NCI-H1436 treated with DMSO at 0.1 percent for 48 hours (cell line): ENCODE measurements at regions not wholly inside any gene's neighbourhood (a gene's known extent, or its start where the extent isn't known, plus 50 kb on each side); places are given as distances from the start of the nearest gene placed in this dataset.

Experiments
- DNase-seq: peaks from one replicate; lab custom pipeline; 2025; lab: John Stamatoyannopoulos, UW

- no peak for DNase-seq
Observed at GRCh38 chr13:50714891-50715290, 128.6 kb downstream of the DLEU7 start.

DNA sequence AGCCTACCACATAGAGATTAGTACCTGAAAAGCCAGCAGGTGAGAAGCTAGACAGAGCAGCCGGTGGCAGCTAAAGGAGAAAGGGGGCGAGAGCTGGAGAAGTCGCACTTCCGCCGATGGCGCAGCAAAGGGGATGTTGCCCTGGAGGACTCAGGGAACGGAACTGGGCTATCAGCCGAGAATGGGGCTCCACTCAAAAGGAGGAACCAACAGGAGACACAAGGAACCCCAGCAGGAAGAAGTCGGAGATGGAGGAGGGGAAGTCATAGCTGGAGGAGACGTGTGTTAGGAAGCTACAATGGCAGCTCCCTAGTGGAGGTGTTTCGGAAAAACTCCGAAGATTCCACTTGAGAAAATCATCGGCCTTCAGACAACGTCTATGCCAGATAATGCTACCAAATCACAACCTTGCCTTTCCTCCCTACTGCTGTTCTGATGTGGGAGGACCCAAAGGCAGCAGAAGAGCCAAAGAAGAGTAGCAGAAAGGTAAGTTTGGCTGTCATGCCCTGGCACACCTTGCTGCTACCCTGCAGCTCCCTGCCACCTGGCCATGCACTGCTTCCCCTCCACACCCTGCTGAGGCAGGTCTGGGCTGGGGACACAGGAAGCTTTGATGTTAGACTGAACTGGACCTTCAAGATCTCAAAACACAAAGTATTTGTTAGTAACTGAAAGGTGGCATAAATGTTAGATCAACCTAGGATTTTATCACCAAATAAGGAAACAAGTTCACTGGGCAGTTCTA lies 127.9 kb downstream of the DLEU7 start:
- DNase-seq, result no peak

DNA sequence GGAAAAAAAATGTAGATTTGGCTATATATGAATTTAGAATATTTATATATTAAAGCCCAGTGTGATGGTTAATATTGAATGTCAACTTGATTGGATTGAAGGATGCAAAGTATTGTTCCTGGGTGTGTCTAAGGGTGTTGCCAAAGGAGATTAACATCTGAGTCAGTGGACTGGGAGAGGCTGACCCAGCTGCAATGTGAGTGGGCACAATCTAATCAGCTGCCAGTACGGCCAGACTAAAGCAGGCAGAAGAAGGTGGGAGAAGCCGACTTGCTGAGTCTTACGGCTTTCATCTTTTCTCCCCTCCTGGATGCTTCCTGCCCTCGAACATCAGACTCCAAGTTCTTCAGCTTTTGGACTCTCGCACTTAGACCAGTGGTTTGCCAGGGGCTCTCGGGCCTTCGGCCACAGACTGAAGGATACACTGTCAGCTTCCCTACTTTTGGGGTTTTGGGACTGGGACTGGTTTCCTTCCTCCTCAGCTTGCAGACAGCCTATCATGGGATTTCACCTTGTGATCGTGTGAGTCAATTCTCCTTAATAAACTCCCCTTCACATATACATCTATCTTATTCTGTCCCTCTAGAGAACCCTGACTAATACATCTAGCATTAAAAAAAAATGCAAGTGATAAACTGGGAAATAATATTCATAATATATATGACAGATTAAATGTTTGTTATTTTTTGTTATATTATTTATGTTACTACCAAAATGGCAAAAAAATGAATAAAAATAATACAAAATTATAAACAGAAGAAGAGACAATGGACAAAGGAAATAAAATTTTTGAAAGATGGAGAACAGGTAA lies 122.4 kb downstream of the DLEU7 start:
- no peak for DNase-seq

DNA sequence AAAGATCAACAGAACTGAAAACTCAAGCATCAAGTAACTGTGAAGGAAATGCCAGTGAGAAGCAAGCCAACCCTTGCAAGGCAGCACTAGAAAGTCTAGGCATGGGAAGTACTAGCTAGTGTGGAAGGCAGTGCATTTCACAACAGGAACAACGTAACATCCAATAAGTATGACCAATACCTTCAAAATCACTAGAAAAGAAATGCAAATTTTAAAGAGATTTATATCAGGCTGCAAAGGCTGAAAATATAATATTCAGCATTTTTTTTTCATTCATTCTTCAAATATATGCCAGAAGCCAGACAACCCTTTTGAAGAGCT lies 121.9 kb downstream of the DLEU7 start:
- no peak for DNase-seq

- DNase-seq, result no peak
Observed at GRCh38 chr13:50722440-50723125, 120.9 kb downstream of the DLEU7 start.

DNA sequence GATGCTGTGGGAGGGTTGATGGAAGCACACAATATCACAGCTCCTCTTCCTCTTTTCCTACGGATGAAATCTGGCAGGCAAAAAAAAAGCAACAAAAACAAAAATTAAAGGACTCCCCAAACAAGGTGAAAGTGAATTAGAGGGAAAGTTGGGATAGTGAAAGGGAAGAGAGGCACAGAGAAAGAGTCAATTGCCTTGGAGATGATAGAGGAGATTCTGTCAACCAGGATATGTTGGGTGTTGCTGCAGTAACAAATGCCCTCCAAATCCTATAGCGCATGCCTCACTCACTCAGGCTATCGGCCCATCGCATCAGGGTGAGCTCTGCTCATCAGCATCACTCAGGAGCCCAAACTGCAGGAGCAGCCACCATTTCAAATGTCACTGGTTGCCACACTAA lies 119.1 kb downstream of the DLEU7 start:
- no peak for DNase-seq

DNA sequence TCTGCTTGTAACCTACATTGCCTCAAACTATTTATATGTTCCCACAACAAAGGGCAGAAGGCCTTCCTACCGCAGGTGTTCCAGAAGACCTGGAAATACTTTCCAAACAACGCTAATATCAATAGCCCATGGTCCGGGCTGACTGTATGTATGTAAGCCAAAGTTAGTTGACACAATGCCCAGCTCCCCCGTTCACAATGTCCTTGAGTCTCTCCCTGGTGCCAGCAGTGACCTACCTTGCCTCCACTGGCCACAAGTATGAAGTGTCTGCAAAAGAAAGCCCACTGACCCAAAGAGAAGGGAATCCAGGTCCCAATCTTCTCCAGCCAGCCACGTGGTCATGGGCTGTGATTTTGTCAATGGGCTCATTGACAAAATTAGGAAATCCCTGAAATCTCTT lies 118.6 kb downstream of the DLEU7 start:
- no peak for DNase-seq

GRCh38 chr13:50726164-50726563 lies 117.3 kb downstream of the DLEU7 start:
- DNase-seq, result no peak

- DNase-seq, result no peak
Observed at GRCh38 chr13:50729177-50729576, 114.3 kb downstream of the DLEU7 start.

DNA sequence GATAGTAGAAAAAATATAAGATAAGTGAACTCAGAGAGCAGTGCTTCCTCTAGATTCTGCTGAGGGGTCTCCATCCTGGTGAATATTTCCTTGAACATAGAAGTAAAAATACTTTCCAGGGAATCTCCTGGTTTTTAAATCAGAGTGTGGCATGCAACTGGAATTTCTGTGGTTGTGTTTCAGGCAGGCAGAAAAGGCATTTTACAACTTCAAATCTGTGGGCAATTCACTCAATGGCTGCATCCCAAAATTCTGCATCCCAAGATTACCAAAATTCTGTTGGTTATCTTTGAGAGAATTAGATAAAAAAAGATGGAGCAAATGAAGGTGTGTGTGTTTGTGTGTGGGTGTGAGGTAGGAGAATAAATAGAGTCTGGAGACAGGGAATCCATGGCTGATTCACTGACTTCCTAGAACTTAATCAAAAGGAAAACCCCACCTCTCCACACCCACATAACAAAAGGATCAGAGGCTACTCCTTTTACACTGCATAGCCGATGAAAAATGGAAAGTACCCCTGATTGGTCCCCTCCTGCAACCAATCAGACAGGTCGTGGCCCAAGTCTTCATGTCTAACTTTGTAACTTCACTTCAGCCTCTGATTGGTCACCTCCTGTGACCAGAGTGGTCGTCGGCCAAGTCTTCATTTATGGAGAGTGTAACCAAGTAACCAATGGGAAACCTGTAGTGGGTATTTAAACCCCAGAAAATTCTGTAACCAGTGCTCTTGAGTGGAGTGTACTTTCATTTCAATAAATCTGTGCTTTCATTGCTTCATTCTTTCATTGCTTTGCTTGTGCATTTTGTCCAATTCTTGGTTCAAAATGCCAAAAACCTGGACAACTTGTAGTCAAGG lies 112.8 kb downstream of the DLEU7 start:
- DNase-seq, result no peak

DNA sequence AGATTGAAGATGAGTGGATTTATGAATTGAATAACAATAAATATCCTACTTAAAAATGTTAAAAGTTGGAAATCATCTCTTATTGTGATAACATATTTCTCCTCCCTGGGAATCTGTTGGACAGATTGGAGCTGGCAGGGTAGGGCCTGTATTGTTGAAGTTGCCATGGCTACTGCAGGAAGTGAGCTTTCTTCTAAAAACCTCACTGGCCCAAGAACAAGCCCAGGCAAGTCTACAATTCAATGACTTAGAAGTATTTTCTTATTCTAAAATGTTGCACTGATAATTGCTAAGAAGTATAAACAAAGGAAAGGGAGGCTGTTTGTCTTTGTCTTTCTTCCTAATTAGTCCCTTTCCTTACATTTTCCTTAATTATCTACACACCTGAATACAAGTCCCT lies 112.1 kb downstream of the DLEU7 start:
- no peak for DNase-seq

DNA sequence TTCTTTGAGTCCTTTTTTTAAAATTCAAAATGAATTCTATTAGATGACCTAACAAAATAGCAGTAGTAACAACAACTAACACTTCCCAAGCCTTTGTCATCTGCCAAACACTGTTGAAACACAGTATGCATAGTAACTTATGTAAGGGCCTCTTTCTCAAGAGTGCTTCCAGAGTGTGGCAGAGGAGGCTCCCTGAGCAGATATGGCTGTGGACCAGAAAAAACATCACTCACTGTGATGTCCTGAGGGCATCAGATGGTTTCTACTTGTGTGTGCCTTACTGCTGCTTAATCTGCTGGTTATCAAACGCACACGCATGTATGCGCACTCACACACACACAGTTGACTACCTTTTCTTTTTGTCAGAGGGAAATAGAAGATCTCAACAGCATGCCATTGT lies 110.8 kb downstream of the DLEU7 start:
- no peak for DNase-seq

DNA sequence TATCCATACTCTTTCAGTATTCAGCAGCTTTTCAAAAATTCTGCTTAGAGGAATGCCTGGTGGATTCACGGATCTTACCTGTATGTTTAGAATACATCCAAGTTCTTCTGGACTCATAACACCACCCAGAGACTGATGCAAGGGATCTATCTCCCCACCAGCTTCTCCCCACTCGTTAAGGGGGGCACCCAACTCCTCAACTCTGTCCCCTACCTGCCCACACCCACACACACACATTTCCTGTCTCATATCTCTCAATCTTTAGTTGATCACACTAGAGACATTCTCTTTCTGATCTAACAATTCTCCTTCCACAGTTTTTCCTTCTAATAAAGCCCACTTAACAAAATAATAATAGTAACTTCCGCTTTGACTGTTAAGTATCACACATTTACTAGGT lies 110.1 kb downstream of the DLEU7 start:
- DNase-seq, result no peak

GRCh38 chr13:50735071-50735470 lies 108.4 kb downstream of the DLEU7 start:
- DNase-seq, result no peak

GRCh38 chr13:50740052-50740741 lies 103.3 kb downstream of the DLEU7 start:
- no peak for DNase-seq

- no peak for DNase-seq
Observed at GRCh38 chr13:50742353-50742752, 101.1 kb downstream of the DLEU7 start.

- no peak for DNase-seq
Observed at GRCh38 chr13:50742968-50743367, 100.5 kb downstream of the DLEU7 start.

- no peak for DNase-seq
Observed at GRCh38 chr13:50744116-50744660, 99.3 kb downstream of the DLEU7 start.

DNA sequence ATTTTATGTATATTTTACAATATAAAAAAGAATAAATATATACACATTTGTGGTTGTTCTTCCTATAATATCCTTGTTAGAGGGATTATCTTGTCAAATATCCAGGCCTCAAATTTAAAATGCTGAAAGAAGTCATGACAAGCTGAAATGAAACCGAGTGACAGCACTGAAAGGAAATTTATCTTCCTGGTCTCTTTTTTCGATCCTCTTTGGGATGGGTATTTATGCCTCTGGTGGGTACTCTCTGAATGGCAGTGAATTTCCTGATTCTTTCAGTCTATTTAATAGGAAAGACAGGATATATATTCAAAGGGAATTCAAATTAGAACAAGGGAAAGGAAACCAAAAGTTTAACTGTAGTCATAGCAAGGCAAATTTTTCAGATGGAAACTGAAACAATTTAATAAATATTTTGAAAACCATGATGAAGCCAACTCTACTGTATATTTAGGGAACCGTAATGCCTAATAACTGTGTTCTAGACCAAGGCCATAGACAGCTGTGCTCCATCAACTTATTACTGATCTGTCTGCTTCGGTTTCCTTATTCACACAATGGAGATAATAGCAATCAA lies 97.9 kb downstream of the DLEU7 start:
- no peak for DNase-seq

DNA sequence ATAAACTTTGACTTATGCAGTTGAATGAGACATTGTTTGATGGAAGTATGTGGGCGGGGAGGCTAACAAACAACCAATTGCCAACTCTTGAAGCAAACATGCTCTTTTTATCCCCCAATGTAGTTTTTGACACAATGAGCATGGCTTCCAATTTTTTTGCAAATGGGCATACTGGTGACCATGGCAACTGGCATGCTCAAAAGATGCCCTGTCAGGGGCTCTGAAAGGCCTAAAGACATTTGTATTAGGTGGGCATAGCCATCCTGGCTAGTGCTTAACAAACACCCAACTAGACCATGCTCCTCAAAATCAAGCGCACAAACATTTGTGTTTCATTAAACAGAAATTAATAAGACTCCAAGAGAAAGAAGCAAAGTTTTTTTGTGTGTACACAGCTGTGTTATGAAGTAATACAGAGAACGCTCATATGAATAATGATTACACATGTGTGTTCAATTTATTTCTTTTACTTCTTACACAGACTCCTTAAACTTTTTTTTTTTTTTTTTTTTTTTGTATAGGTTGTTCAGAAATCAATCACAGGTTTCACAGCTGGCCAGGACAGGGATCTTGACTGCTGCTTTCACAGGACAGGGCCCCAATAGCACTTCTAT lies 95.6 kb downstream of the DLEU7 start:
- DNase-seq, result no peak
